H9 (cell line): ENCODE measurements at regions not wholly inside any gene's neighbourhood (a gene's known extent, or its start where the extent isn't known, plus 50 kb on each side); places are given as distances from the start of the nearest gene placed in this dataset.

Experiments used
- DNase-seq: peaks from one replicate; pipeline ENCODE4 v3.0.0-alpha.2; 2017
- H2AFZ ChIP-seq: one replicate; pipeline ENCODE4 v1.6.1; 2013; ENCODE audit warnings: mild to moderate bottlenecking, low read length, control low read depth, moderate library complexity
- H2AK5ac ChIP-seq: 2 replicates; pipeline ENCODE4 v1.6.1; 2013; ENCODE audit warnings: low read length, control low read depth, mixed read lengths; ENCODE audit not compliant: insufficient read length
- H2BK120ac ChIP-seq: one replicate; pipeline ENCODE4 v1.6.1; 2013; ENCODE audit warnings: low read depth, mild to moderate bottlenecking, low read length, control low read depth, inconsistent platforms; ENCODE audit not compliant: poor library complexity, severe bottlenecking
- H2BK12ac ChIP-seq: 2 replicates; pipeline ENCODE4 v1.6.1; 2013; ENCODE audit warnings: low read length, control low read depth, mixed read lengths, low read depth; ENCODE audit not compliant: insufficient read length
- H2BK15ac ChIP-seq: 2 replicates; pipeline ENCODE4 v1.6.1; 2013; ENCODE audit warnings: low read depth, low read length, control low read depth
- H2BK20ac ChIP-seq: one replicate; pipeline ENCODE4 v1.6.1; 2013; ENCODE audit warnings: low read depth, mild to moderate bottlenecking, low read length, control low read depth, inconsistent platforms; ENCODE audit not compliant: poor library complexity, severe bottlenecking
- H2BK5ac ChIP-seq: 2 replicates; pipeline ENCODE4 v1.6.1; 2013; ENCODE audit warnings: low read length, control low read depth, mixed read lengths; ENCODE audit not compliant: insufficient read length
- H3K14ac ChIP-seq: 2 replicates; pipeline ENCODE4 v1.6.1; 2013; ENCODE audit warnings: low read length, control low read depth; ENCODE audit not compliant: insufficient read depth
- H3K18ac ChIP-seq: 2 replicates; pipeline ENCODE4 v1.6.1; 2013; ENCODE audit warnings: low read depth, mild to moderate bottlenecking, mixed read lengths, low read length, control low read depth; ENCODE audit not compliant: insufficient read length
- H3K23ac ChIP-seq: 2 replicates; pipeline ENCODE4 v1.6.1; 2013; ENCODE audit warnings: low read length, control low read depth, mixed read lengths, low read depth; ENCODE audit not compliant: insufficient read length
- H3K23me2 ChIP-seq: 2 replicates; pipeline ENCODE4 v1.6.1; 2013; ENCODE audit warnings: low read depth, mild to moderate bottlenecking, mixed read lengths, low read length, control low read depth; ENCODE audit not compliant: insufficient read length, poor library complexity, severe bottlenecking
- H3K27ac ChIP-seq: 2 replicates; pipeline ENCODE4 v1.5.1; 2013; ENCODE audit warnings: low read length, control low read depth, mixed read lengths, low read depth; ENCODE audit not compliant: insufficient read length
- H3K27me3 ChIP-seq: 2 replicates; pipeline ENCODE4 v1.6.1; 2013; ENCODE audit warnings: low read length, control low read depth, inconsistent platforms; ENCODE audit not compliant: insufficient read depth
- H3K4ac ChIP-seq: 2 replicates; pipeline ENCODE4 v1.6.1; 2013; ENCODE audit warnings: low read depth, mild to moderate bottlenecking, control low read depth, inconsistent platforms, low read length, moderate library complexity
- H3K4me1 ChIP-seq: 2 replicates; pipeline ENCODE4 v1.6.1; 2013; ENCODE audit warnings: low read length, control low read depth, inconsistent platforms; ENCODE audit not compliant: insufficient read depth
- H3K4me2 ChIP-seq: 2 replicates; pipeline ENCODE4 v1.6.1; 2013; ENCODE audit warnings: low read length, control low read depth, mixed read lengths; ENCODE audit not compliant: insufficient read length, insufficient read depth
- H3K56ac ChIP-seq: 2 replicates; pipeline ENCODE4 v1.6.1; 2013; ENCODE audit warnings: low read depth, mild to moderate bottlenecking, mixed read lengths, low read length, control low read depth; ENCODE audit not compliant: insufficient read length
- H3K79me1 ChIP-seq: 2 replicates; pipeline ENCODE4 v1.6.1; 2013; ENCODE audit warnings: low read depth, mild to moderate bottlenecking, moderate library complexity, low read length, control low read depth, inconsistent platforms; ENCODE audit not compliant: insufficient read depth, poor library complexity, severe bottlenecking
- H3K79me2 ChIP-seq: 2 replicates; pipeline ENCODE4 v1.6.1; 2013; ENCODE audit warnings: low read length, control low read depth, inconsistent platforms; ENCODE audit not compliant: insufficient read depth
- H3K9ac ChIP-seq: 2 replicates; pipeline ENCODE4 v1.6.1; 2013; ENCODE audit warnings: low read length, control low read depth, mixed read lengths; ENCODE audit not compliant: insufficient read length; ENCODE audit errors: extremely low read depth
- H3K9me3 ChIP-seq: one replicate; pipeline ENCODE4 v1.6.1; 2013; ENCODE audit warnings: low read depth, low read length, inconsistent platforms; ENCODE audit not compliant: control insufficient read depth
- H3T11ph ChIP-seq: one replicate; pipeline ENCODE4 v1.6.1; 2013; ENCODE audit warnings: mild to moderate bottlenecking, low read length, control low read depth, inconsistent platforms
- H4K20me1 ChIP-seq: one replicate; pipeline ENCODE4 v1.6.1; 2013; ENCODE audit not compliant: control insufficient read depth, insufficient read length, insufficient read depth
- H4K5ac ChIP-seq: 2 replicates; pipeline ENCODE4 v1.6.1; 2013; ENCODE audit warnings: low read depth, mild to moderate bottlenecking, mixed read lengths, low read length, control low read depth; ENCODE audit not compliant: insufficient read length
- H4K8ac ChIP-seq: replicated peaks from 2 replicates; pipeline ENCODE4 v1.6.1; 2013; ENCODE audit warnings: low read length, control low read depth, mixed read lengths, low read depth; ENCODE audit not compliant: insufficient read length
- H4K91ac ChIP-seq: 2 replicates; pipeline ENCODE4 v1.6.1; 2013; ENCODE audit warnings: low read depth, mild to moderate bottlenecking, moderate library complexity, mixed read lengths, low read length, control low read depth; ENCODE audit not compliant: insufficient read length
- H3K27ac Mint-ChIP-seq, 3 experiments: 2 replicates in 2 of 3; 3 replicates in 1 of 3; pipeline ENCODE4 v1.8.0; 2020 to 2021; ENCODE audit warnings: mixed read lengths in 3 of 3, mild to moderate bottlenecking in 1 of 3, moderate library complexity in 1 of 3
- H3K27me3 Mint-ChIP-seq: 2 replicates; pipeline ENCODE4 v1.8.0; 2021; ENCODE audit warnings: low read depth, mild to moderate bottlenecking, moderate library complexity, mixed read lengths
- H3K36me3 Mint-ChIP-seq, 3 experiments: 2 replicates in 2 of 3; 3 replicates in 1 of 3; pipeline ENCODE4 v1.8.0; 2020 to 2021; ENCODE audit warnings: low read depth in 3 of 3, mixed read lengths in 3 of 3; ENCODE audit not compliant: insufficient read depth in 1 of 3
- H3K4me1 Mint-ChIP-seq, 2 experiments: 2 replicates each; pipeline ENCODE4 v1.8.0; 2020; ENCODE audit warnings: mixed read lengths in 2 of 2
- H3K4me3 Mint-ChIP-seq, 2 experiments: 2 replicates in 1 of 2; 3 replicates in 1 of 2; pipeline ENCODE4 v1.8.0; 2020 to 2021; ENCODE audit warnings: mild to moderate bottlenecking in 2 of 2, mixed read lengths in 2 of 2, moderate library complexity in 1 of 2
- H3K9me3 Mint-ChIP-seq, 2 experiments: 2 replicates in 1 of 2; 3 replicates in 1 of 2; pipeline ENCODE4 v1.8.0; 2020; ENCODE audit warnings: mild to moderate bottlenecking in 2 of 2, mixed read lengths in 2 of 2, moderate library complexity in 1 of 2
- WGBS: extraction: QIAGEN DNeasy Blood & Tissue Kit; methylation state at CpG from one replicate; pipeline ENCODE4 v1.1.7; 2013; ENCODE audit warnings: missing lambda C conversion rate, low lambda C conversion rate, mixed read lengths; ENCODE audit not compliant: insufficient read length; ENCODE audit errors: extremely low coverage; 5-methylcytosine and 5-hydroxymethylcytosine counted together
- TF ChIP-seq, protein P1 (sequence below): fragments of 200-600 bp; sonication (generic); conservative IDR thresholded peaks from 3 replicates; pipeline ENCODE4 v1.8.0; 2021; ENCODE audit warnings: antibody characterized with exemption, mild to moderate bottlenecking

DNA sequence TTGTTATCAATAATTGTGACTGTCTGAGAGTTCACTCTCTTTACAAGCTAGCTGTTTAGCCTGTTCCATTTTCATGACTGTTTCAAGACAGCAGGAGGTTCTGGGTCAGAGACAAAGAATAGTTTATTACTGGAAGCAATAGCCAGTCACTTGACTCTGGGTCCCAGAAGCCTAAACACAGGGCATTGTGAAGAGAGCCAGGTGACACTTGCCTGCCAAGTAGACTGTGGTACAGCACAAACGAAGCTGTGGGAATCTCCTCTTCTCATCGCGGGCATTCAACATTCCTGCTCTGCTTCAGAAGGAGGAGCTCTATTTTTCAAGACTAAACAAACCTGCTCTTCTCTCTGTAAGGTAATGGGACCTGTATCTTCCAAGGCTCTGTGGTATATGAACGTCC, 485.1 kb downstream of the TRIML1 start:
- no CpG with 5 or more reads among the region's 4 CpGs for WGBS
- Histone ChIP-seq H3K79me2 (no peaks in the 10 kb centered on the region), H2AK5ac (no peak overlapping the region), H4K20me1 (no peaks in the 10 kb centered on the region), H3K27ac (no peak overlapping the region), H2BK20ac (no peak overlapping the region), H4K91ac (no peak overlapping the region), H3K4ac (no peak overlapping the region), H4K5ac (no peak overlapping the region), H4K8ac (no peak overlapping the region), H2BK5ac (no peak overlapping the region), H3K23me2 (no peaks in the 10 kb centered on the region), H3K27me3 (no peaks in the 10 kb centered on the region), H2BK120ac (no peak overlapping the region), H2BK12ac (no peak overlapping the region), H2AFZ (no peak overlapping the region), H3K9me3 (no peaks in the 10 kb centered on the region), H3K9ac (no peak overlapping the region), H3K23ac (no peak overlapping the region), H3K79me1 (no peaks in the 10 kb centered on the region), H3K14ac (no peak overlapping the region), H3K56ac (no peak overlapping the region), H3K4me1 (no peaks in the 10 kb centered on the region; the same call in 1 of the 2 replicates), H3K18ac (no peak overlapping the region), H3T11ph (no peak overlapping the region), H3K4me2 (no peak overlapping the region), H2BK15ac (no peak overlapping the region)
- TF ChIP-seq, protein P1, sequence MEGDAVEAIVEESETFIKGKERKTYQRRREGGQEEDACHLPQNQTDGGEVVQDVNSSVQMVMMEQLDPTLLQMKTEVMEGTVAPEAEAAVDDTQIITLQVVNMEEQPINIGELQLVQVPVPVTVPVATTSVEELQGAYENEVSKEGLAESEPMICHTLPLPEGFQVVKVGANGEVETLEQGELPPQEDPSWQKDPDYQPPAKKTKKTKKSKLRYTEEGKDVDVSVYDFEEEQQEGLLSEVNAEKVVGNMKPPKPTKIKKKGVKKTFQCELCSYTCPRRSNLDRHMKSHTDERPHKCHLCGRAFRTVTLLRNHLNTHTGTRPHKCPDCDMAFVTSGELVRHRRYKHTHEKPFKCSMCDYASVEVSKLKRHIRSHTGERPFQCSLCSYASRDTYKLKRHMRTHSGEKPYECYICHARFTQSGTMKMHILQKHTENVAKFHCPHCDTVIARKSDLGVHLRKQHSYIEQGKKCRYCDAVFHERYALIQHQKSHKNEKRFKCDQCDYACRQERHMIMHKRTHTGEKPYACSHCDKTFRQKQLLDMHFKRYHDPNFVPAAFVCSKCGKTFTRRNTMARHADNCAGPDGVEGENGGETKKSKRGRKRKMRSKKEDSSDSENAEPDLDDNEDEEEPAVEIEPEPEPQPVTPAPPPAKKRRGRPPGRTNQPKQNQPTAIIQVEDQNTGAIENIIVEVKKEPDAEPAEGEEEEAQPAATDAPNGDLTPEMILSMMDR: no peak
- peaks cover 15% of the 10 kb centered on the region for H3K27me3 Mint-ChIP-seq
- H3K36me3 Mint-ChIP-seq: 0 out of 7 replicates have a peak, but pooled peaks cover 0 to 4% (median 0%) of the 10 kb centered on the region in 3 experiments
- DNase-seq: no peak
- H3K4me3 Mint-ChIP-seq: no peak overlapping the region
- no peak overlapping the region for H3K27ac Mint-ChIP-seq
- H3K4me1 Mint-ChIP-seq: peaks cover 12 to 15% of the 10 kb centered on the region in 2 experiments
- no peaks in the 10 kb centered on the region for H3K9me3 Mint-ChIP-seq
